ENCODE measurements at regions not wholly inside any gene's neighbourhood (a gene's known extent, or its start where the extent isn't known, plus 50 kb on each side); places are given as distances from the start of the nearest gene placed in this dataset.

DNA sequence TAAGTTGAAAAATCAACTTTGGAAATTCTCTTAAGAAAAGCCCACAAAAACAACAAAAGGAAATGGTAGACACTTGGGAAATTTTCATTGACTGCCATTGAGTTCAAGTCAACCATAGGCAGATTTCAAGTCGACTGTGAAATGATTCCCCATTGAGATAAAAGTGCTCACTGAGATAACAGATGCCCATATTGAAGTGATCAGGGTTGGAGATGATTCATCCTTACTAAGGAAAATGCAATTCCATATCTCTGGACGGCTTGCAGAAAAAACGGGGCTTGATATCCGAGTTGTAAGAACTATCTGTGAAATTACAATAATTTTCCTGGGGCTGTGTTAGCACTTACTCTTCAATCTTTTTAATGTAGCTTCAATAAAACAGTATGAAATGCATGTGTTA is 373.1 kb upstream of the THRB start:
- TF ChIP-seq POLR2A (IDR thresholded peaks at IDR 0.05; ENCODE audit: extremely low read depth, insufficient read length) (no peak), MYC (IDR thresholded peaks at IDR 0.05; ENCODE audit: low read depth, low read length) (no peak)
- TF ChIP-seq, protein P1, sequence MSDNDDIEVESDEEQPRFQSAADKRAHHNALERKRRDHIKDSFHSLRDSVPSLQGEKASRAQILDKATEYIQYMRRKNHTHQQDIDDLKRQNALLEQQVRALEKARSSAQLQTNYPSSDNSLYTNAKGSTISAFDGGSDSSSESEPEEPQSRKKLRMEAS (IDR thresholded peaks at IDR 0.05; ENCODE audit: low read depth, low read length) = no peak
- TF ChIP-seq, protein P2, sequence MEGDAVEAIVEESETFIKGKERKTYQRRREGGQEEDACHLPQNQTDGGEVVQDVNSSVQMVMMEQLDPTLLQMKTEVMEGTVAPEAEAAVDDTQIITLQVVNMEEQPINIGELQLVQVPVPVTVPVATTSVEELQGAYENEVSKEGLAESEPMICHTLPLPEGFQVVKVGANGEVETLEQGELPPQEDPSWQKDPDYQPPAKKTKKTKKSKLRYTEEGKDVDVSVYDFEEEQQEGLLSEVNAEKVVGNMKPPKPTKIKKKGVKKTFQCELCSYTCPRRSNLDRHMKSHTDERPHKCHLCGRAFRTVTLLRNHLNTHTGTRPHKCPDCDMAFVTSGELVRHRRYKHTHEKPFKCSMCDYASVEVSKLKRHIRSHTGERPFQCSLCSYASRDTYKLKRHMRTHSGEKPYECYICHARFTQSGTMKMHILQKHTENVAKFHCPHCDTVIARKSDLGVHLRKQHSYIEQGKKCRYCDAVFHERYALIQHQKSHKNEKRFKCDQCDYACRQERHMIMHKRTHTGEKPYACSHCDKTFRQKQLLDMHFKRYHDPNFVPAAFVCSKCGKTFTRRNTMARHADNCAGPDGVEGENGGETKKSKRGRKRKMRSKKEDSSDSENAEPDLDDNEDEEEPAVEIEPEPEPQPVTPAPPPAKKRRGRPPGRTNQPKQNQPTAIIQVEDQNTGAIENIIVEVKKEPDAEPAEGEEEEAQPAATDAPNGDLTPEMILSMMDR (IDR thresholded peaks at IDR 0.05; ENCODE audit: low read depth, low read length) = no peak

All from NB4 (cell line).